Hippocampal formation (tissue), 2 donors: ENCODE measurements at regions not wholly inside any gene's neighbourhood (a gene's known extent, or its start where the extent isn't known, plus 50 kb on each side); places are given as distances from the start of the nearest gene placed in this dataset.

Source experiments
- DNase-seq, 2 donors: peaks; one replicate each; lab custom pipeline; 2025; lab: John Stamatoyannopoulos, UW

GRCh38 chr2:22221006-22221405, 1097.2 kb downstream of the TDRD15 start:
- DNase-seq = no peak

GRCh38 chr2:22238967-22239366, 1115.2 kb downstream of the TDRD15 start:
- no peak for DNase-seq

GRCh38 chr2:22247466-22247865, 1123.7 kb downstream of the TDRD15 start:
- DNase-seq = no peak

- no peak for DNase-seq
These were observed 1125.1 kb downstream of the TDRD15 start for GRCh38 chr2:22248851-22249250.

- DNase-seq = no peak
These were observed 1129.4 kb downstream of the TDRD15 start for GRCh38 chr2:22253171-22253570.

- no peak for DNase-seq
These were observed 1123.8 kb upstream of the KLHL29 start for GRCh38 chr2:22261165-22261564.

- no peak for DNase-seq
These were observed 1114.6 kb upstream of the KLHL29 start for GRCh38 chr2:22270341-22270740.

- DNase-seq = no peak
These were observed 1111.1 kb upstream of the KLHL29 start for GRCh38 chr2:22273853-22274252.

- peak in 1 of 2 donors; percentile 35 for DNase-seq
These were observed 1110.3 kb upstream of the KLHL29 start for GRCh38 chr2:22274661-22275060.

GRCh38 chr2:22276696-22277095, 1108.3 kb upstream of the KLHL29 start:
- no peak for DNase-seq

GRCh38 chr2:22279541-22279940, 1105.4 kb upstream of the KLHL29 start:
- DNase-seq = no peak

GRCh38 chr2:22281033-22281432, 1103.9 kb upstream of the KLHL29 start:
- DNase-seq = no peak

GRCh38 chr2:22282220-22282619, 1102.8 kb upstream of the KLHL29 start:
- no peak for DNase-seq

GRCh38 chr2:22282916-22283315, 1102.1 kb upstream of the KLHL29 start:
- no peak for DNase-seq

- no peak for DNase-seq
These were observed 1101.5 kb upstream of the KLHL29 start for GRCh38 chr2:22283436-22283835.

GRCh38 chr2:22290302-22290701, 1094.7 kb upstream of the KLHL29 start:
- DNase-seq = no peak

GRCh38 chr2:22290909-22291473, 1094.0 kb upstream of the KLHL29 start:
- DNase-seq = no peak

- no peak for DNase-seq
These were observed 1083.8 kb upstream of the KLHL29 start for GRCh38 chr2:22301228-22301627.

GRCh38 chr2:22326250-22326649, 1058.7 kb upstream of the KLHL29 start:
- DNase-seq = no peak

- no peak for DNase-seq
These were observed 1055.5 kb upstream of the KLHL29 start for GRCh38 chr2:22329211-22330154.

- no peak for DNase-seq
These were observed 1048.6 kb upstream of the KLHL29 start for GRCh38 chr2:22336414-22336813.

- DNase-seq = no peak
These were observed 1044.3 kb upstream of the KLHL29 start for GRCh38 chr2:22340716-22341115.

- no peak for DNase-seq
These were observed 1037.7 kb upstream of the KLHL29 start for GRCh38 chr2:22347306-22347705.
